ENCODE measurements at regions not wholly inside any gene's neighbourhood (a gene's known extent, or its start where the extent isn't known, plus 50 kb on each side); places are given as distances from the start of the nearest gene placed in this dataset.

GRCh38 chr19:29293736-29294342, 80.9 kb upstream of the UQCRFS1 start:
- in situ Hi-C loops (cut with HindIII; ENCODE audit: low sequenced_read_pairs), result no loop called here
- DNase-seq (ENCODE audit: low read depth), result no peak

DNA sequence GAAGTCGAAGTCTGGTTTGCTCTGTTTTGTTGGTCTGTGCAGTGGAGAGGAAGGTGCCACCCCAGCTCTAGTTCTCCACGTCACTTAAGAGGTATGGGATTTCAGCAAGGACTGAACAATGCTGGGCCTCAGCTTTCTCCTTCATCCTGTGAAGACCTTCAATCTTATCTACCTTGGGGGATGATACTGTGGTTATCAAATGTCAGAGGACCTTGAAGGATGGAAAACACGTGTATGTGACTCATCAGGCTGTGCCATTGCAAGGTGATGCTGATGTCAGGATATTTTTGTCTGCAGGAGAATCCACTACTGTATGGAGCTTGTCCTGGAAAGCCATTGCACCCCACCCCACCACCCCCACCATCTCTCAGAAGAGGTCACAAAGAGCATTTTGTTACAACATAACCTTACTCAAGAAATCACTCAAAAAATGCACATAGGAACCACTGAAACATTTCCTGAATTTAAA, 81.4 kb upstream of the UQCRFS1 start:
- H3K4me3 ChIP-seq (ENCODE audit: low read depth, low read length), result no peak overlapping the region
- in situ Hi-C loops (cut with HindIII; ENCODE audit: low sequenced_read_pairs), result no loop called here
- TF ChIP-seq, protein P1, sequence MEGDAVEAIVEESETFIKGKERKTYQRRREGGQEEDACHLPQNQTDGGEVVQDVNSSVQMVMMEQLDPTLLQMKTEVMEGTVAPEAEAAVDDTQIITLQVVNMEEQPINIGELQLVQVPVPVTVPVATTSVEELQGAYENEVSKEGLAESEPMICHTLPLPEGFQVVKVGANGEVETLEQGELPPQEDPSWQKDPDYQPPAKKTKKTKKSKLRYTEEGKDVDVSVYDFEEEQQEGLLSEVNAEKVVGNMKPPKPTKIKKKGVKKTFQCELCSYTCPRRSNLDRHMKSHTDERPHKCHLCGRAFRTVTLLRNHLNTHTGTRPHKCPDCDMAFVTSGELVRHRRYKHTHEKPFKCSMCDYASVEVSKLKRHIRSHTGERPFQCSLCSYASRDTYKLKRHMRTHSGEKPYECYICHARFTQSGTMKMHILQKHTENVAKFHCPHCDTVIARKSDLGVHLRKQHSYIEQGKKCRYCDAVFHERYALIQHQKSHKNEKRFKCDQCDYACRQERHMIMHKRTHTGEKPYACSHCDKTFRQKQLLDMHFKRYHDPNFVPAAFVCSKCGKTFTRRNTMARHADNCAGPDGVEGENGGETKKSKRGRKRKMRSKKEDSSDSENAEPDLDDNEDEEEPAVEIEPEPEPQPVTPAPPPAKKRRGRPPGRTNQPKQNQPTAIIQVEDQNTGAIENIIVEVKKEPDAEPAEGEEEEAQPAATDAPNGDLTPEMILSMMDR (IDR thresholded peaks at IDR 0.05; ENCODE audit: low read depth, low read length, missing control alignments), result no peak
- DNase-seq (ENCODE audit: low read depth), result no peak

More at GRCh38 chr19:29293736-29294342, 80.9 kb upstream of the UQCRFS1 start:
- no peak overlapping the region for H3K4me3 ChIP-seq (ENCODE audit: low read depth, low read length)
- TF ChIP-seq, protein P1 (IDR thresholded peaks at IDR 0.05; ENCODE audit: low read depth, low read length, missing control alignments), result no peak

DNA sequence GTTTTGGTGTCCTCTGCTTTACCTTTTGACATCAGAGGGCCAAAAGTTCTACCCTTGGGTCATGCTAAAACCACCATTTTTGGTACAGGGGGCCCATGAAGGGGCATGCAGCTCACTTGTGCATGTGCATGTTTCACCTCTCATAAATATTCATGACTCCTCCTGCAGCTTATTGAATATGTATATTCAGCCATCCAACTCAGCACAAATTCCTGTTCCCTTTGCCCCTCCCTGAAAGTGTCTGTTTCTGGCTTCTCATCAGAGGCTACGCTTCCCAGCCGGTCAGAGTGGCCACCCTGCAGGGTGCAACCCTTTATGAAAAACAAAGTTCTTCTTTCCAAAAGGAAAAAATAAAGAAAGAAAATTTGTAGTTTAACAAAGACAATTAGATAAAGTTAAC, 82.3 kb upstream of the UQCRFS1 start:
- in situ Hi-C loops (cut with HindIII; ENCODE audit: low sequenced_read_pairs), result no loop called here
- H3K4me3 ChIP-seq (ENCODE audit: low read depth, low read length), result no peak overlapping the region
- no peak for DNase-seq (ENCODE audit: low read depth)
- TF ChIP-seq, protein P1 (IDR thresholded peaks at IDR 0.05; ENCODE audit: low read depth, low read length, missing control alignments), result no peak

DNA sequence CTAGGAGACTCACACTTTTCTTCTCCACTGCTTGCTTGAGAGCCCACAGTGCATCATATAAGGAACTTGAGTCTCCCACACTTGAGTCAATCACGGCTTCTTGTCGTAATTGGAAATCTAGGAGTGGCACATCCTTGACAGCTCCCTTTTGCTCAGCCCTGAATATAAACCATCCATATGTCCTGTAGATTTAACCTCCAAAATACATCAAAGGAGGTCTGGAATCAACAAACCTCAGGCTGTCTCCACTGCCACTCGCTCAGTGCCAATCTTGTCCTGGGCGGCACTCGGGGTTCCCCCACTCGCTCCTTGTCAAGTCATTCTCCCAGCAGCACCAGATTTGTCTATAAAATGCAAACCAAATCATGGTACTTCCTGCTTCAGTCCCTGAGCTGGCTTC, 84.4 kb upstream of the UQCRFS1 start:
- TF ChIP-seq, protein P1 (IDR thresholded peaks at IDR 0.05; ENCODE audit: low read depth, low read length, missing control alignments), result no peak
- no peak for DNase-seq (ENCODE audit: low read depth)
- in situ Hi-C loops (cut with HindIII; ENCODE audit: low sequenced_read_pairs), result no loop called here
- H3K4me3 ChIP-seq (ENCODE audit: low read depth, low read length), result no peak overlapping the region

- H3K4me3 ChIP-seq (ENCODE audit: low read depth, low read length), result no peak overlapping the region
- TF ChIP-seq, protein P1 (IDR thresholded peaks at IDR 0.05; ENCODE audit: low read depth, low read length, missing control alignments), result no peak
- no peak for DNase-seq (ENCODE audit: low read depth)
- in situ Hi-C loops (cut with HindIII; ENCODE audit: low sequenced_read_pairs), result no loop called here
These were observed 86.7 kb upstream of the UQCRFS1 start for GRCh38 chr19:29299416-29300380.

GRCh38 chr19:29302002-29302928, 89.3 kb upstream of the UQCRFS1 start:
- in situ Hi-C loops (cut with HindIII; ENCODE audit: low sequenced_read_pairs), result no loop called here
- DNase-seq (ENCODE audit: low read depth), result no peak
- H3K4me3 ChIP-seq (ENCODE audit: low read depth, low read length), result no peak overlapping the region
- TF ChIP-seq, protein P1 (IDR thresholded peaks at IDR 0.05; ENCODE audit: low read depth, low read length, missing control alignments), result no peak

Data from astrocyte of the cerebellum (primary cell).